ENCODE measurements at regions not wholly inside any gene's neighbourhood (a gene's known extent, or its start where the extent isn't known, plus 50 kb on each side); places are given as distances from the start of the nearest gene placed in this dataset.

DNA sequence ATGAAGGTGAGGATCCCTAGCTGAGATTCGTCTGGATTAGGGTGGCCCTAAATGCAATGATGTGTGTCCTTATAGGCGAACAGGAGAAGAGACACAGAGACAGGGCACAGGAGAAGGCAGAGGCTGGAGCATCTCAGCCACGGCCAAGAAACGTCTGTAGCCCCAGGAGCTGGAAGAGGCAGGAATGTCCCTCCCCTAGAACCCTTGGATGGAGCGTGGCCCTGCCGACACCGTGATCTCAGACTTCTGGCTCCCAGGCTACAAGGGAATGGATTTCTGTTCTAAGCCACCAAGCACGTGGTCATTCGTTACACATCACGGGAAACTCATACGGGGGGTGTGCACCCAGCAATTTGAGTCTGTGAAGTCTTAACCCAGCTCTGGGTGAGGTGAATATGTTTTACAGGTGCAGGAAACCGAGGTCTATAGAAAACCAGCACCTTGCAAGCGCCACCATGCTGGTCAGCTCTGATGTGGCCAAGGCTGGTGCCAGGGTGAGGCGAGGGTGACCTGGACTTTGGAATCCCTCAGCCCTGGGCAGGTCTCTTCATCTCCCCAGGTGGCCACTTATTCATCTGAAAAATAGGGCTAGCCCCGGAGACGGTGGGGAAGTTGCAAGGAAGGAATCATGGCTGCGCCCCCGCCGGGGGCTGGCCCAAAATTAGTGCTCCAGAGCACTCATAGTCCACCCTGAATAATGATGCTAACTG is 89.5 kb upstream of the FGF3 start:
- Histone ChIP-seq H2AFZ (ENCODE audit: low read length) (no peak overlapping the region), H3K36me3 (ENCODE audit: control insufficient read depth in 2 of 4, insufficient read depth in 4 of 4, low read length in 3 of 4) (no peaks in the 10 kb centered on the region; a peak in 1 of 8 replicates), H4K20me1 (replicated peaks in 1 of 2; ENCODE audit: control insufficient read depth in 1 of 2, insufficient read depth in 2 of 2, low read length in 2 of 2) (no peaks in the 10 kb centered on the region), H2BK5ac (ENCODE audit: low read depth, low read length) (no peak overlapping the region), H3K14ac (ENCODE audit: insufficient read length) (no peak overlapping the region), H3K4me1 (replicated peaks in 1 of 4; ENCODE audit: control insufficient read depth in 3 of 4, insufficient read depth in 4 of 4, low read length in 3 of 4) (peaks cover 0 to 3% (median 0%) of the 10 kb centered on the region in 4 experiments; a peak in 2 of 7 replicates), H3K23me2 (ENCODE audit: low read depth, low read length) (no peaks in the 10 kb centered on the region), H3K4ac (replicated peaks; ENCODE audit: insufficient read length, low read depth, low read length) (no peak overlapping the region), H3K9ac (replicated peaks in 1 of 4; ENCODE audit: extremely low read depth in 1 of 4, low read depth in 3 of 4, low read length in 3 of 4) (no peak overlapping the region), H2BK120ac (replicated peaks; ENCODE audit: low read depth, low read length) (no peak overlapping the region), H4K91ac (replicated peaks; ENCODE audit: insufficient read length, low read length) (no peak overlapping the region), H2BK12ac (ENCODE audit: low read depth, low read length) (0 out of 2 replicates have a peak overlapping the region, but pooled peaks have one; percentile 1), H3K4me2 (ENCODE audit: insufficient read depth in 1 of 2, low read depth in 2 of 2, low read length in 2 of 2) (no peak overlapping the region), H3K27me3 (replicated peaks in 1 of 4; ENCODE audit: control insufficient read depth in 3 of 4, extremely low read depth in 1 of 4, insufficient read depth in 3 of 4, low read length in 3 of 4) (no peaks in the 10 kb centered on the region; a peak in 1 of 7 replicates), H3K79me1 (ENCODE audit: low read depth, low read length) (no peaks in the 10 kb centered on the region), H3K23ac (ENCODE audit: insufficient read length) (no peak overlapping the region), H3K79me2 (ENCODE audit: control insufficient read depth in 1 of 2, insufficient read depth in 2 of 2, low read length in 2 of 2) (no peaks in the 10 kb centered on the region), H3K56ac (replicated peaks; ENCODE audit: insufficient read length, low read depth, low read length) (no peak overlapping the region), H2BK20ac (ENCODE audit: low read length) (no peak overlapping the region), H3K27ac (ENCODE audit: low read depth, low read length) (no peak overlapping the region), H3K18ac (ENCODE audit: extremely low read depth, low read length) (no peak overlapping the region), H4K8ac (ENCODE audit: extremely low read depth, insufficient read depth, low read length) (no peak overlapping the region; the same call in 1 of the 2 replicates), H2BK15ac (ENCODE audit: low read length) (0 out of 2 replicates have a peak overlapping the region, but pooled peaks have one; percentile 29), H3K4me3 (ENCODE audit: extremely low read depth in 1 of 4, insufficient read depth in 2 of 4, low read depth in 3 of 4, low read length in 4 of 4) (no peak overlapping the region), H2AK5ac (ENCODE audit: low read depth, low read length) (no peak overlapping the region), H4K5ac (ENCODE audit: insufficient read length, low read depth, low read length) (no peak overlapping the region), H3K9me3 (ENCODE audit: insufficient read depth in 2 of 2, low read depth in 1 of 2, low read length in 1 of 2) (no peaks in the 10 kb centered on the region)
- DNase-seq (ENCODE audit: low read depth in 1 of 2, low spot score in 2 of 2) (no peak), FAIRE-seq (no peak)
- TF ChIP-seq ZNF274 (IDR thresholded peaks at IDR 0.05; ENCODE audit: borderline replicate concordance, extremely low read depth, low read length) (no peak), SP2 (IDR thresholded peaks at IDR 0.05; ENCODE audit: low read length) (no peak), SP4 (IDR thresholded peaks at IDR 0.05; ENCODE audit: low read length) (no peak), CHD2 (IDR thresholded peaks at IDR 0.05; ENCODE audit: low read length) (no peak), JUN (IDR thresholded peaks at IDR 0.05; ENCODE audit: low read depth, low read length) (no peak), PHF8 (conservative IDR thresholded peaks at IDR 0.05; ENCODE audit: low read depth, low read length) (no peak), GABPA (IDR thresholded peaks at IDR 0.05; ENCODE audit: borderline replicate concordance, insufficient read depth, low read length) (no peak), POLR2A (IDR thresholded peaks at IDR 0.05; ENCODE audit: control extremely low read depth in 1 of 2, low read depth in 2 of 2, low read length in 2 of 2) (no peak), SIX5 (IDR thresholded peaks at IDR 0.05; ENCODE audit: low read depth, low read length) (no peak), CBX5 (IDR thresholded peaks at IDR 0.05; ENCODE audit: low read depth, low read length) (no peak), KDM4A (IDR thresholded peaks at IDR 0.05; ENCODE audit: low read depth, low read length, severe bottlenecking) (no peak), RBBP5 (IDR thresholded peaks at IDR 0.05; ENCODE audit: borderline replicate concordance, low read depth, low read length) (no peak)
- TF ChIP-seq, protein P1, sequence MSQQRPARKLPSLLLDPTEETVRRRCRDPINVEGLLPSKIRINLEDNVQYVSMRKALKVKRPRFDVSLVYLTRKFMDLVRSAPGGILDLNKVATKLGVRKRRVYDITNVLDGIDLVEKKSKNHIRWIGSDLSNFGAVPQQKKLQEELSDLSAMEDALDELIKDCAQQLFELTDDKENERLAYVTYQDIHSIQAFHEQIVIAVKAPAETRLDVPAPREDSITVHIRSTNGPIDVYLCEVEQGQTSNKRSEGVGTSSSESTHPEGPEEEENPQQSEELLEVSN (IDR thresholded peaks at IDR 0.05), result no peak
- 91% methylated on average over 19 of the region's 19 CpGs; no CpG with 5 or more reads in 1 of the 2 experiments for WGBS, 2 experiments (ENCODE audit: extremely low coverage in 1 of 2, insufficient coverage in 1 of 2, insufficient read length in 1 of 2, insufficient replicate concordance in 2 of 2, low coverage in 1 of 2, low lambda C conversion rate in 2 of 2, missing lambda C conversion rate in 1 of 2)
- POLR2A ChIA-PET (ENCODE audit: partially characterized antibody), result interaction anchor here (0.6 kb wide), 1 partner anchor 265 kb away, joined by 3 read pairs; no protein-coding TSS in a partner anchor
- CTCF ChIA-PET (ENCODE audit: partially characterized antibody), result interaction anchor here (0.6 to 10.8 kb wide), 26 partner anchors 6 to 1423 kb away, joined by 3 to 173 read pairs (median 4); no protein-coding TSS in a partner anchor
